ENCODE measurements at regions not wholly inside any gene's neighbourhood (a gene's known extent, or its start where the extent isn't known, plus 50 kb on each side); places are given as distances from the start of the nearest gene placed in this dataset.

- no peak for TF ChIP-seq CTCF (IDR thresholded peaks at IDR 0.05)
- H3K36me3 ChIP-seq (ENCODE audit: low read depth) = no peaks in the 10 kb centered on the region
- H3K4me3 ChIP-seq = no peak overlapping the region
- intact Hi-C loops (cut with DNase I, micrococcal nuclease) = no loop called here
- peaks cover 3% of the 10 kb centered on the region for H3K4me1 ChIP-seq (ENCODE audit: low read depth)
- ATAC-seq = no peak
- no peaks in the 10 kb centered on the region for H3K9me3 ChIP-seq
- no peak for DNase-seq
Measured at GRCh38 chr15:94081829-94082228, 149.5 kb upstream of the MCTP2 start.

- no peak overlapping the region for H3K4me3 ChIP-seq
- intact Hi-C loops (cut with DNase I, micrococcal nuclease) = no loop called here
Measured at GRCh38 chr15:94080989-94081605, 150.3 kb upstream of the MCTP2 start.

DNA sequence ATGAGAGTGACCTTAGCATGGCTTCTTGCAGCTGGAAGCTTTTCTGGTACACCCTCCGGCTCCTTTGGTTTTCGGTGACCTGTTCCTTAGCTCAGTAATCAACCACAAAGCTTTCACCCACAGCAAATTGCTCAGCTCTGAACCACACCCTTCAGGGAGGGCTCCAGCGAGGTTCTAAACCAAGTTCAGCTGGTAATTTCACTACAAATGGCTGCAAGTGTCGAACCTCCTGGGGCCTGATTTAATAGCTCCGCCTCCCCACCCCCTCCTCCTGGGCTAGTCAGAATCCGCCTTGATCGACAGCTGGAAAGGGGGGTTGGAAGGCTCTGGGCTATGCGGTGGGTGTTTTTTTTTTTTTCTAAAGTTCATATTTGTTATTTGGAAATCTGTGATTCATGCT, 150.9 kb upstream of the MCTP2 start:
- intact Hi-C loops (cut with DNase I, micrococcal nuclease) = no loop called here
- ATAC-seq = peak; percentile 39
- peak in 1 of 3 donors; percentile 18 for DNase-seq
- no peaks in the 10 kb centered on the region for H3K9me3 ChIP-seq
- H3K4me3 ChIP-seq = no peak overlapping the region
- no peaks in the 10 kb centered on the region for H3K36me3 ChIP-seq (ENCODE audit: low read depth)
- H3K4me1 ChIP-seq (ENCODE audit: low read depth) = peaks cover 3% of the 10 kb centered on the region
- TF ChIP-seq CTCF (IDR thresholded peaks at IDR 0.05) = no peak

More at GRCh38 chr15:94080989-94081605, 150.3 kb upstream of the MCTP2 start:
- Histone ChIP-seq H3K36me3 (ENCODE audit: low read depth) (no peaks in the 10 kb centered on the region), H3K9me3 (no peaks in the 10 kb centered on the region), H3K4me1 (ENCODE audit: low read depth) (peaks cover 3% of the 10 kb centered on the region)
- DNase-seq (no peak), ATAC-seq (no peak)
- no peak for TF ChIP-seq CTCF (IDR thresholded peaks at IDR 0.05)

DNA sequence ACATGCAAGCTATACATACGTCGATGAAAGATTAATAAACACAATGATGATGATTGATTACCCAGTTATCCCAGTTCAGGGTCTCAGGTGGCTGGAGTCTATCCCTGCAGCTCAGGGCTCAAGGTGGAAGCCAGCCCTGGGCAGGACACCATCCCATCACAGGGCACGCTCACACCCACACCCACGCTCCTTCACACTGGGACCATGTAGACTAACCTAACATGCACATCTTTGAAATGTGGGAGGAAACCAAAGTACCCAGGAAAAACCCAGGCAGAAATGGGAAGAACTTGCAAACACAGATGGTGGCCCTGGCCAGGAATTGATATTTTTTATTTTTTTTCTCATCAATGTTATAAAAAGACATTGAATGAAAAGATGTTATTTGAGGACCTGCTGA, 151.4 kb upstream of the MCTP2 start:
- Histone ChIP-seq H3K9me3 (no peaks in the 10 kb centered on the region), H3K36me3 (ENCODE audit: low read depth) (no peaks in the 10 kb centered on the region), H3K4me3 (no peak overlapping the region), H3K4me1 (ENCODE audit: low read depth) (peaks cover 3% of the 10 kb centered on the region)
- DNase-seq (no peak), ATAC-seq (no peak)
- no peak for TF ChIP-seq CTCF (IDR thresholded peaks at IDR 0.05)
- intact Hi-C loops (cut with DNase I, micrococcal nuclease) = no loop called here

DNA sequence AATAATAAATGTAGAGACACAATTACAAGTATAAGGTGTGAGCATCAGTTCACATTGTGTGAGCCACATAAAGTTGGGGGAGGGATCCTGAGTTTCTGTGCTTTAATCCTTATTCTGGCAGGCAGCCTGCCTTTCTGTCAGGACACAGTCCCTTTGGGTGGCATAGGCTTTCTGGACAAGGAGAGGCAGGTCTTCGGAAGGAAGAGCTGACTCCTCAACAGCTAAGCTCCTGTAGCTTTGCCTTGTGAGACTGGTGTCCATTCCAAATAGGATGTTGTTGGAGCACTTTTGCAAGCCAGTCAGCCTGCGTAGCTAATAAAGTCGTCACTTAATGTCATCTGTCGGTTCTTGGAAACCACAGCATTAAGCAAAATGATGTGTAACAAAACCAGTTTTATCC, 151.9 kb upstream of the MCTP2 start:
- no peak for ATAC-seq
- Histone ChIP-seq H3K36me3 (ENCODE audit: low read depth) (no peaks in the 10 kb centered on the region), H3K9me3 (no peaks in the 10 kb centered on the region), H3K4me1 (ENCODE audit: low read depth) (peaks cover 3% of the 10 kb centered on the region), H3K4me3 (no peak overlapping the region)
- no peak for DNase-seq
- intact Hi-C loops (cut with DNase I, micrococcal nuclease) = no loop called here
- TF ChIP-seq CTCF (IDR thresholded peaks at IDR 0.05) = no peak

GRCh38 chr15:94077938-94078337, 153.4 kb upstream of the MCTP2 start:
- DNase-seq (no peak), ATAC-seq (no peak)
- Histone ChIP-seq H3K9me3 (no peaks in the 10 kb centered on the region), H3K4me1 (ENCODE audit: low read depth) (peaks cover 3% of the 10 kb centered on the region), H3K4me3 (no peak overlapping the region), H3K36me3 (ENCODE audit: low read depth) (no peaks in the 10 kb centered on the region)
- no peak for TF ChIP-seq CTCF (IDR thresholded peaks at IDR 0.05)
- intact Hi-C loops (cut with DNase I, micrococcal nuclease) = no loop called here

Measured in mucosa of descending colon (tissue), 3 donors.